Fibroblast of villous mesenchyme (primary cell): ENCODE measurements at regions not wholly inside any gene's neighbourhood (a gene's known extent, or its start where the extent isn't known, plus 50 kb on each side); places are given as distances from the start of the nearest gene placed in this dataset.

Experiments
- DNase-seq: peaks from one replicate; pipeline ENCODE4 v3.0.0-alpha.2; 2010; ENCODE audit warnings: low read depth
- H3K4me3 ChIP-seq: 2 replicates; pipeline ENCODE4 v1.5.1; 2011; ENCODE audit warnings: low read depth, mild to moderate bottlenecking, low read length
- TF ChIP-seq, protein P1 (sequence below): IDR thresholded peaks from 2 replicates; pipeline ENCODE4 v1.5.1; 2012; ENCODE audit warnings: low read depth, mild to moderate bottlenecking, low read length; ENCODE audit not compliant: insufficient read depth

DNA sequence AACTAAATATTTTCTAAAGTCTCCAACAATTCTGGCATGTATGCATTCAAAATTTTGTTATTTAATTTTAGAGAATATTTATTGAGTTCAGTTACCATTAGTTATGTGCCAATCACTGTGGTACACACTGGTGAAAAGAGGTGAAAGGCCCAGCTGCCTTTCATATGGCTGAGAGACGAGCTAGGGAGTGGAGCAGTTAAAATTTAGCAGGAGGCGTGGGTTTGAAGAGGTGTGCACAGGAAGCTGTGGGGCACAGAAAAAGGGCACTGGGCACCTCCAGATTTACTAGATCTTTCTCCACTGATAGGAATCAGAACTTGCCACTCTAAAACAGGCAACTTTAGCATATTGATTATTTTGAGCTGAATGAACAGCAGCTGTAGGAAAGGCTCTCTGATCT is 347.1 kb downstream of the CD83 start:
- no peak for DNase-seq
- H3K4me3 ChIP-seq, result no peak overlapping the region
- TF ChIP-seq, protein P1, sequence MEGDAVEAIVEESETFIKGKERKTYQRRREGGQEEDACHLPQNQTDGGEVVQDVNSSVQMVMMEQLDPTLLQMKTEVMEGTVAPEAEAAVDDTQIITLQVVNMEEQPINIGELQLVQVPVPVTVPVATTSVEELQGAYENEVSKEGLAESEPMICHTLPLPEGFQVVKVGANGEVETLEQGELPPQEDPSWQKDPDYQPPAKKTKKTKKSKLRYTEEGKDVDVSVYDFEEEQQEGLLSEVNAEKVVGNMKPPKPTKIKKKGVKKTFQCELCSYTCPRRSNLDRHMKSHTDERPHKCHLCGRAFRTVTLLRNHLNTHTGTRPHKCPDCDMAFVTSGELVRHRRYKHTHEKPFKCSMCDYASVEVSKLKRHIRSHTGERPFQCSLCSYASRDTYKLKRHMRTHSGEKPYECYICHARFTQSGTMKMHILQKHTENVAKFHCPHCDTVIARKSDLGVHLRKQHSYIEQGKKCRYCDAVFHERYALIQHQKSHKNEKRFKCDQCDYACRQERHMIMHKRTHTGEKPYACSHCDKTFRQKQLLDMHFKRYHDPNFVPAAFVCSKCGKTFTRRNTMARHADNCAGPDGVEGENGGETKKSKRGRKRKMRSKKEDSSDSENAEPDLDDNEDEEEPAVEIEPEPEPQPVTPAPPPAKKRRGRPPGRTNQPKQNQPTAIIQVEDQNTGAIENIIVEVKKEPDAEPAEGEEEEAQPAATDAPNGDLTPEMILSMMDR, result no peak

DNA sequence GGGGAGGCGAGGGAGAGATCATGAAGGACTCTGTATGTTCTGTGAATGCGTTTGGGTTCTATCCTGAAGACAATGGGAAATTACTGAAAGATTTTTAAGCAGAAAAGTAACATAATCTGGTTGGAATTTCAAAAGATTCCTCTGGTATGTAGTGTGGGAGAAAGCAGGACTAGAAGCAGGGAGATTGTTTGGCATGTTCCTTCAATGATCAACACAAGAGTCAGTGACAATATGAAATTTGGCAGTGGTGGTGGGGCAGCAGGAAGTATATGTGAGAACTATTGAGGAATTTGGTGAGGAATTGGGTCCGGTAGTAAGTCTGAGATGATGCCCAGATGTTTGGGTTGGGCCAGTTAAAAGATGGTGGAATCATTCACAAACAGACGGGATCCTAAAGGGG is 348.7 kb downstream of the CD83 start:
- DNase-seq, result no peak

DNA sequence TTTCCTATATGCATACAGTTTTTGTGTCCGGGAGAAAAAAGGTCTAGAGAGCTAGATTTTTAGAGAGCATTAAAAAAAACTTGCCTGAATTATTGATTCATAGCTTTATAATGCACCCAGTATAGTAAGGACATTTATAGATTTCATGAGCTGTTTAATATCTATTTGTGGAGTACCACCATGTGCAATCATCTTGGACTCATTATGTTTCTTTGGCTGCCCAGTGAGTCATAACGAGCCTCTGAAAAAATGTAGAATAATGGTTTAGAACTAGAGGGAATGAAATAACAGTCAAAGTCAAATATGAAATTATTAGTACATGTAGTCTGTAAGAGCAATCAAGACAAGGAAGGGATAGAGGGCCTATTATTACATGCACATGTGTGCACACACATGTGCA is 350.0 kb downstream of the CD83 start:
- TF ChIP-seq, protein P1, result no peak
- no peak overlapping the region for H3K4me3 ChIP-seq
- DNase-seq, result no peak

More for the DNA sequence above, 348.7 kb downstream of the CD83 start:
- H3K4me3 ChIP-seq, result no peak overlapping the region
- TF ChIP-seq, protein P1, result no peak

DNA sequence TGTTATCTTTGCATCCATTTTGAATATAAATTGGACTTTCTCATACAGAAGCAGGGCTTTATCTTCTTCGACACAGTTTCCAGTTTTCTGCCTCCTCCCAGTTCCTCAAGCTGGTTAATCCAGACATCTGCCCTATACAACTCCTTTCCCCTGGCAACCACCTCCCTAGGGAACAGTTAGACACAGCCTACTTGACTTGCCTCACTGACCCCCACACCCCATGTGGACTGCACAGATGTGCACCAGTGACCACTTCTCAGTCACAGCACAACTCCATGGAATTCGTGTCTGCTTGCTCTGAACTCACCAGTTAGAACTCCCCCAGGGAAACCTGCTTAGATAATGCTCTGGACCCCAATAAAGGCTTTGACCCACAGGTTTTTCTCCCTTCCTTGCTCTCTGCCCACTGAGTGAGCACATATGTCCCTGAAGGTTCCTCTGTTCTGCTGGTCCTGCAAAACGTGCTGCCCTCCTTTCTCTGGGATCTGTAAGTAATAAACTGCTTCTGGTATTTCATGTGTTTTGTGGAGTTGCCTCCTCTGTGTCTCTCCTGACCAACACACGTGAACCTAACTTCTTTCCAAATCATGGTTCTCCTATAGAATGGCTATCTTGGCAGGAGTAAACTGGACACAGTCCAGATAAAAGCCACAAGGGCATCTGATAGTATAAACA is 351.2 kb downstream of the CD83 start:
- H3K4me3 ChIP-seq, result no peak overlapping the region
- DNase-seq, result no peak
- TF ChIP-seq, protein P1, result no peak

DNA sequence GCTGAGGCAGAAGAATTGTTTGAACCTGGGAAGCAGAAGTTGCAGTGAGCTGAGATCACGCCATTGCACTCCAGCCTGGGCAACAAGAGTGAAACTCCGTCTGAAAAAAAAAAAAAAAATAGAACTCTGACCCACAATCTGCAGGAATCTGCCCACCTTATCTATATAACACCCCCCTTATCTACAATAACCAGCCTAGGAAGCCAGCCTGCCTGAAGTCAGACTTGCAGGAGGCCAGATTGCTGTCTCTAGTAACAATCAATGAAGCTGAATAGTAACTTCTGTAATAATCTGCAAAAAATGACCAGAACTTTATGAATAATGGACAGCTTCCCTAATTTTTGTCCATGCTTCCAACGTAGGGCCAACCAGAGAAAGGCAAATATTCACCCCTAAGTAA is 352.5 kb downstream of the CD83 start:
- no peak overlapping the region for H3K4me3 ChIP-seq
- no peak for DNase-seq
- TF ChIP-seq, protein P1, result no peak

DNA sequence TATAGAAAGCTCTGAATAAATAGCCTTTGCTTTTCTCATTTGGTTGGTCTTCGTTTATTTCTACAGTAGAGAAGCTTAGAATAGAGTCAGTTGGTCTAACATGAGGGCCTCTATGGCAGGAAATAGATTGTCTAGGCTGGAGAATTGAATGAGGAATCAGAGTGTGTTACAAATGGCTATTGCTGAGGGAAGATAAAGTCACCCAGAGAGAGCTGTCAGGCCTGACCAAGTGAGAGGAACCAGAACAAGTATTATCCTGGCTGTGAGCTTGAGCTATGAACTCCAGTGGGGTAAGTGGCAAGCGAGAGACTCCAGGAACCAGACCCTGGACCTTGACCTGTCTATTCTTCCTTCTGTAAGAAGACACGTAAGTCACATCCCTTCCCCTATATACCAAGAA is 353.1 kb downstream of the CD83 start:
- DNase-seq, result no peak
- no peak overlapping the region for H3K4me3 ChIP-seq
- TF ChIP-seq, protein P1, result no peak
